IgD-negative memory B cell (primary cell): ENCODE measurements at regions not wholly inside any gene's neighbourhood (a gene's known extent, or its start where the extent isn't known, plus 50 kb on each side); places are given as distances from the start of the nearest gene placed in this dataset.
A peak's percentile ranks its signal among the peaks of the same experiment; 100 is the strongest.

Experiments
- H3K27ac Mint-ChIP-seq, 3 donors: one replicate each; pipeline ENCODE4 v1.8.0; 2020 to 2022; ENCODE audit warnings: mild to moderate bottlenecking in 3 of 3, mixed read lengths in 3 of 3, moderate library complexity in 1 of 3
- H3K27me3 Mint-ChIP-seq: one replicate; pipeline ENCODE4 v1.8.0; 2021; ENCODE audit warnings: mixed read lengths
- H3K36me3 Mint-ChIP-seq: one replicate; pipeline ENCODE4 v1.8.0; 2020; ENCODE audit warnings: mild to moderate bottlenecking, mixed read lengths
- H3K4me1 Mint-ChIP-seq, 3 donors: one replicate each; pipeline ENCODE4 v1.8.0; 2020 to 2022; ENCODE audit warnings: mixed read lengths in 3 of 3, mild to moderate bottlenecking in 1 of 3
- H3K4me3 Mint-ChIP-seq, 4 donors: one replicate each; pipeline ENCODE4 v1.8.0; 2020 to 2022; ENCODE audit warnings: mild to moderate bottlenecking in 4 of 4, mixed read lengths in 4 of 4, moderate library complexity in 3 of 4
- H3K9me3 Mint-ChIP-seq, 3 donors: one replicate each; pipeline ENCODE4 v1.8.0; 2020 to 2021; ENCODE audit warnings: mixed read lengths in 3 of 3, mild to moderate bottlenecking in 1 of 3

DNA sequence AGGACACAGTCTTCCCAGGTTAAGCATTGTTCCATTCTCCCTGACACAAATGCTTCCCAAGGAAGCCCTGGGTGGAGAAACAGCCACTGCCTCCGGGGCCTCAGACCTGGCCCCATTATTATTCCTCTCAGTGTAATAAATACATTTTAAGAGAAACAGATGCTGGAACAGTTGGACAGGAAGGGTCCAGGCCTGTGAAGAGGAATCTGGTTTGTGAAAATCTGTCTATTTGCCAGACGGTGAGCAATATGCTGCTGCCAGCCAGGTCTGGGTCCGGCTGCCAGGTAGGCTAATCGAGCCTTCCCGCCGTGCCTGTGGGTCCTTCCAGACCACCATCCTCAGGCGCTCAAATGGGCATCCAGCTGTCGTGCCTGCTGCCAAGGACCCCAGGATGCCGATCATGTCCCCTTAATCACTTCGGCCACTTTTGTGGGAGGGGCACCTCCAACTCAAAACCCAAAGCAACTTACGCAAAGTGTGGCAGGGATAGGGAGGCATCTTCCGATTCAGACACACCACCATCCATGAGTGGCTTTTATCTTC lies 528.4 kb downstream of the MIAT start:
- Mint-ChIP-seq H3K36me3 (no peaks in the 10 kb centered on the region), H3K4me1 (no peaks in the 10 kb centered on the region), H3K27me3 (peaks cover 7% of the 10 kb centered on the region), H3K27ac (no peak overlapping the region), H3K4me3 (no peak overlapping the region), H3K9me3 (peaks cover 0 to 6% (median 3%) of the 10 kb centered on the region in 3 donors)

DNA sequence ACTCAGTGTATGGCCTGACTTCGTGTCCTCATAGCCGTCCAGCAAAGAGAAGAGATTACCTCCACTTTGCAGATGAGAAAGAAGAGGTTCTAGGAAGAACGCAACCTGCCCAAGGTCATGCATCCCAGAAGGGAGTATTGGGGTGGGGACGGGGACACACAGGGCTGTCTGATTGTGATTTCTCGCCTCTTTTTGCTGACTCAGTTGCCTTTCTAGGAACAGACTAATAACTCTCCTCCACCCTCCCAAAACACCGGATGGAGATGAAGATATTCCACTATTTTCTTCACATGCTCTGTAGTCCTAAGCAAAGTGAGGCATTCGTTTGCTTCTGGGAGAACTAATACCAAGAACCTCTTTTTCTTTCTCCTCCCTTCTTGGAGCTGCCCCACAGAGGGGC lies 529.3 kb downstream of the MIAT start:
- Mint-ChIP-seq H3K36me3 (no peaks in the 10 kb centered on the region), H3K4me3 (no peak overlapping the region), H3K27me3 (peaks cover 7% of the 10 kb centered on the region), H3K9me3 (peaks cover 0 to 14% (median 3%) of the 10 kb centered on the region in 3 donors), H3K27ac (no peak overlapping the region), H3K4me1 (no peaks in the 10 kb centered on the region)

DNA sequence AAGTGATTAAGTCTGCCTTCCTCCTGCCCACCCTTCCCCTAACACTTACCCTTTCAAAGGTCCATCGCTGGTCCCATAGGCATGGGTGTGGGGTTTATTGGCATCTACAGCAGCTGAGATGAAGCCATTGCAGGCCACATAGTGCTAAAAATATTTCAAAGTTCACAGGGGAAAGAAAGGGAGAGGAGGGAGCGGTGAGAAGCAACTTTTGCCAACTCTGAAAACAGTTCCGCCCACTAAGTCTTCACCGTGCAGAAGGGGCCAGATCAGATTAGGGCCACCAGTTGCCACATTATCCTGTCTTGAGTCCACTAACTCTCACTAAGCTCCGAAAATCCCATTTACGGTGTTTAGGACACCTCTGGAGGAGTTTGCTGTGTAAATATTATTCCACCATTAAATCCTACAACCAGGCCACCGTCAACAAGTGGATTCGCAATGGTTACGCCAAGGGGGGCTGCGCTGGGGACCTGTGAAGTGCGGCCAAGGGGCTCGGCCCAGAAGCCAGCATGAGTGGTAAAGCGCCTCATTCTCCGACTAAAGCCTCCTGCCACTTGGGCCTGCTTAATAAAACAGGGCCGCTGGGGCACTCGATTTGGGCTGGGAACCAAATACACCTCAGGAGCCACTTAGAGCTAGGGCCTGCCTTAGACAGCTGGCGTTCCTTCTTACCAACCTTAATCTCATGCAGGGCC lies 534.9 kb downstream of the MIAT start:
- peaks cover 15% of the 10 kb centered on the region for H3K27me3 Mint-ChIP-seq
- peaks cover 2 to 15% (median 10%) of the 10 kb centered on the region in 3 donors for H3K9me3 Mint-ChIP-seq
- no peaks in the 10 kb centered on the region for H3K4me1 Mint-ChIP-seq
- H3K4me3 Mint-ChIP-seq = no peak overlapping the region
- H3K36me3 Mint-ChIP-seq = peaks cover 2% of the 10 kb centered on the region
- no peak overlapping the region for H3K27ac Mint-ChIP-seq

- no peak overlapping the region for H3K4me3 Mint-ChIP-seq
- no peak overlapping the region for H3K27ac Mint-ChIP-seq
- H3K9me3 Mint-ChIP-seq = peaks cover 5 to 15% (median 14%) of the 10 kb centered on the region in 3 donors
- peaks cover 15% of the 10 kb centered on the region for H3K27me3 Mint-ChIP-seq
- peaks cover 2% of the 10 kb centered on the region for H3K36me3 Mint-ChIP-seq
- H3K4me1 Mint-ChIP-seq = no peaks in the 10 kb centered on the region
Measured at GRCh38 chr22:27193215-27193614, 535.8 kb downstream of the MIAT start.

GRCh38 chr22:27193636-27194035 lies 536.2 kb downstream of the MIAT start:
- Mint-ChIP-seq H3K4me3 (no peak overlapping the region), H3K36me3 (peaks cover 2% of the 10 kb centered on the region), H3K27me3 (peaks cover 15% of the 10 kb centered on the region), H3K9me3 (peaks cover 5 to 15% (median 14%) of the 10 kb centered on the region in 3 donors), H3K27ac (no peak overlapping the region), H3K4me1 (no peaks in the 10 kb centered on the region)

DNA sequence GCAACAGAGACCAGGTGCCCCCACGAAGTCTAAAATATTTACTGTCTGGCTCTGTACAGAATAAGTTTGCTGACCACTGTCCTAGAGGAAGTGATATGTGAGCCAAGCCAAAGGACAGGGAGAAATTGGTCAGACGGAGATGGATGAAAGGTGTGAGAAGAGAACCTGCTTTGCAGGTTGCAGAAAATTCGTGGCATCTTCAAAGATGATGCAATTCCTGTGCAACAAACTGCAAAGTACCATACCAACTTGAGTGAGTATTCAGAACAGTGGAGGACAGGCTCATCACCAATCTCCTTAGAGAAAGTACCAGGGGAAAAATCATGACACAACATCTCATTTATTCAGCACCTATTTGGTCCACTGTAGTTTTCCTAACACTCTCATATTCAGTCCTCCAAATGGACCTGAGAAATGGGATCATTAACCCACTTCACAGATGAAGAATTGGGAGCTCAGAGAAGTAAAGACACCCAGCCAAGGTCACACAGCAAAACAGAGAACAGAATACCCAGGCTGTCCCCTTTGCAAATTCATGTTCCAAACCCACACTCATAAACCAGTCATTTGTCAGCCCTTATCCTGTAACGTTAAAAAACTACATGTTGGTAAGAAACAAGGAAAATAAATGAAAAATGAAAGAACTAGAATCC lies 536.8 kb downstream of the MIAT start:
- Mint-ChIP-seq H3K27ac (no peak overlapping the region), H3K36me3 (peaks cover 2% of the 10 kb centered on the region), H3K4me3 (no peak overlapping the region), H3K9me3 (peaks cover 5 to 14% (median 12%) of the 10 kb centered on the region in 3 donors), H3K4me1 (no peaks in the 10 kb centered on the region), H3K27me3 (peaks cover 10% of the 10 kb centered on the region)

GRCh38 chr22:27195094-27195493 lies 537.7 kb downstream of the MIAT start:
- Mint-ChIP-seq H3K9me3 (peaks cover 5 to 14% (median 11%) of the 10 kb centered on the region in 3 donors), H3K4me1 (no peaks in the 10 kb centered on the region), H3K36me3 (peaks cover 2% of the 10 kb centered on the region), H3K4me3 (no peak overlapping the region), H3K27ac (no peak overlapping the region), H3K27me3 (peaks cover 8% of the 10 kb centered on the region)

DNA sequence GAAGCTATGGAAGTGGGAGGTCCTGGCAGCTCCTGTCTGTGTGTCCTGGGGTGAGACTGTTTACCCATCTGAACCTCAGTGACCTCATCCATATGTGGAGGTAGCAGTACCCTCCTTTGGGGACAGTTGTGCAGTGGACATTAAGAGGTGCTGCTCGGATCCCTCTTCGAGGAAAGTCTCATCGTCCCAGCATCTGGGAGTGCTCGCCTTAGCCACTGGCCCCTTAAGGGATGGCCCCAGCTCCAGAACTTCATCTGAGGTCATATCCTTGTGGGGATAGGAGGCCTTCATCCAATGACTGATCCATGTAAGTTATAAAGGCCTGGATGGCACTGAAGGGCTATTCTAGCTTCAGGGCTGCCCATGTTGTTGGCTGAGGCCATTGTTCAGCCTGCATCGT lies 538.1 kb downstream of the MIAT start:
- no peaks in the 10 kb centered on the region for H3K4me1 Mint-ChIP-seq
- H3K27me3 Mint-ChIP-seq = peaks cover 8% of the 10 kb centered on the region
- no peak overlapping the region for H3K27ac Mint-ChIP-seq
- H3K36me3 Mint-ChIP-seq = peaks cover 2% of the 10 kb centered on the region
- H3K9me3 Mint-ChIP-seq = peaks cover 5 to 12% (median 11%) of the 10 kb centered on the region in 3 donors
- H3K4me3 Mint-ChIP-seq = no peak overlapping the region

- peaks cover 8% of the 10 kb centered on the region for H3K27me3 Mint-ChIP-seq
- H3K4me1 Mint-ChIP-seq = peaks cover 0 to 2% (median 0%) of the 10 kb centered on the region in 3 donors
Measured at GRCh38 chr22:27196606-27197005, 539.2 kb downstream of the MIAT start.

GRCh38 chr22:27197052-27197451 lies 539.7 kb downstream of the MIAT start:
- H3K27ac Mint-ChIP-seq = no peak overlapping the region
- H3K36me3 Mint-ChIP-seq = peaks cover 2% of the 10 kb centered on the region
- no peak overlapping the region for H3K4me3 Mint-ChIP-seq
- peaks cover 8% of the 10 kb centered on the region for H3K27me3 Mint-ChIP-seq
- peaks cover 0 to 2% (median 0%) of the 10 kb centered on the region in 3 donors for H3K4me1 Mint-ChIP-seq
- peaks cover 0 to 12% (median 3%) of the 10 kb centered on the region in 3 donors for H3K9me3 Mint-ChIP-seq

More at GRCh38 chr22:27196606-27197005, 539.2 kb downstream of the MIAT start:
- Mint-ChIP-seq H3K27ac (no peak overlapping the region), H3K4me3 (no peak overlapping the region), H3K36me3 (peaks cover 2% of the 10 kb centered on the region), H3K9me3 (peaks cover 1 to 12% (median 5%) of the 10 kb centered on the region in 3 donors)

GRCh38 chr22:27197618-27198017 lies 540.2 kb downstream of the MIAT start:
- H3K36me3 Mint-ChIP-seq = peaks cover 2% of the 10 kb centered on the region
- peaks cover 8% of the 10 kb centered on the region for H3K27me3 Mint-ChIP-seq

GRCh38 chr22:27198518-27199035 lies 541.2 kb downstream of the MIAT start:
- peaks cover 2% of the 10 kb centered on the region for H3K36me3 Mint-ChIP-seq
- H3K27ac Mint-ChIP-seq = no peak overlapping the region
- peaks cover 0 to 2% (median 0%) of the 10 kb centered on the region in 3 donors for H3K4me1 Mint-ChIP-seq
- H3K4me3 Mint-ChIP-seq = no peak overlapping the region
- peaks cover 0 to 12% (median 3%) of the 10 kb centered on the region in 3 donors for H3K9me3 Mint-ChIP-seq
- peaks cover 8% of the 10 kb centered on the region for H3K27me3 Mint-ChIP-seq

More at GRCh38 chr22:27197618-27198017, 540.2 kb downstream of the MIAT start:
- Mint-ChIP-seq H3K4me1 (peaks cover 0 to 2% (median 0%) of the 10 kb centered on the region in 3 donors), H3K9me3 (peaks cover 0 to 12% (median 3%) of the 10 kb centered on the region in 3 donors), H3K4me3 (no peak overlapping the region), H3K27ac (no peak overlapping the region)

DNA sequence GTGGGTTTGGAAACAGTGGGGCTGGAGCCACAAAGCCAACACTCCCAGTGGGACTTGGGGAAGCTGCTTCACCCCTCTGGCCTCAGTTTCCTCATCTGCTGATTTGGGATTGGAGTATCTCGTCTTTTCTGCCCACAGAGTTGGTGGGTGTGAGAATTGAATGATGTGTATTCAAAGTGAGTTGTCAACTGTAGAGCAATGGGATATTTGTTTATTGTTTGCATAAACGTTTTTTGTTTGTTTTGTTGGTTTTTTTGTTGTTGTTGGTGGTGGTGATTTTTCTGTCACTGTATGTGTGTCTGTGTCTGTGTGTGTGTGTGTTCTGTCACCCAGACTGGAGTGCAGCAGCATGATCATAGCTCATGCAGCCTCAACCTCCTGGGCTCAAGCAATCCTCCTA lies 542.0 kb downstream of the MIAT start:
- Mint-ChIP-seq H3K27ac (peak overlapping the region in 1 of 3 donors; percentile 14), H3K36me3 (peaks cover 2% of the 10 kb centered on the region), H3K9me3 (peaks cover 3 to 12% (median 4%) of the 10 kb centered on the region in 3 donors), H3K4me1 (peaks cover 0 to 2% (median 0%) of the 10 kb centered on the region in 3 donors), H3K27me3 (peaks cover 5% of the 10 kb centered on the region), H3K4me3 (no peak overlapping the region)

GRCh38 chr22:27201276-27201675 lies 543.9 kb downstream of the MIAT start:
- peaks cover 4 to 6% (median 4%) of the 10 kb centered on the region in 3 donors for H3K9me3 Mint-ChIP-seq
- no peak overlapping the region for H3K27ac Mint-ChIP-seq
- H3K36me3 Mint-ChIP-seq = peaks cover 2% of the 10 kb centered on the region
- H3K4me1 Mint-ChIP-seq = peaks cover 0 to 2% (median 0%) of the 10 kb centered on the region in 3 donors
- H3K27me3 Mint-ChIP-seq = no peaks in the 10 kb centered on the region
- H3K4me3 Mint-ChIP-seq = no peak overlapping the region

GRCh38 chr22:27201741-27202140 lies 544.4 kb downstream of the MIAT start:
- H3K36me3 Mint-ChIP-seq = peaks cover under 1% of the 10 kb centered on the region
- peaks cover 0 to 2% (median 0%) of the 10 kb centered on the region in 3 donors for H3K4me1 Mint-ChIP-seq
- peaks cover 4 to 5% (median 4%) of the 10 kb centered on the region in 3 donors for H3K9me3 Mint-ChIP-seq
- no peak overlapping the region for H3K27ac Mint-ChIP-seq
- no peaks in the 10 kb centered on the region for H3K27me3 Mint-ChIP-seq
- H3K4me3 Mint-ChIP-seq = no peak overlapping the region
